ENCODE measurements at regions not wholly inside any gene's neighbourhood (a gene's known extent, or its start where the extent isn't known, plus 50 kb on each side); places are given as distances from the start of the nearest gene placed in this dataset.
"Not testable (repeated sequence)": the region's sequence is repeated elsewhere in the genome, so short reads cannot be mapped to it uniquely, and the experiment has no call there.

DNA sequence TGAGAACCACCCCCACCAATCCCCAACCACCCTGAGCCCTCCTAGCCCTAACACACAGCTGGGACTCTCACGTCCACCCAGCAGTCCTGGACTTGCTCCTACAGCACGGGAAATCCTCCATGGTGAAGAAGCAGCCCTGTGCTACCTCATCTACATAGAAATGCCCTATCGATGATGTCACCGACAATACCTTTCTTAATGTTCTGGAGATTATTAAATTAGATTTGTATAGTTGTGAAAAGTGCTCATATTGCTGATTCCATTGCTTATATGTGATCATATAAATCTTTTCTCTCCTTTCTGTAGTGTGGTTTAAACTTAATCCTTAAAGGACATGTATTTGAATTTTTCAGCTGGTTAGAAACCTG lies 97.1 kb downstream of the PPIAL4G start:
- TF ChIP-seq, protein P1, sequence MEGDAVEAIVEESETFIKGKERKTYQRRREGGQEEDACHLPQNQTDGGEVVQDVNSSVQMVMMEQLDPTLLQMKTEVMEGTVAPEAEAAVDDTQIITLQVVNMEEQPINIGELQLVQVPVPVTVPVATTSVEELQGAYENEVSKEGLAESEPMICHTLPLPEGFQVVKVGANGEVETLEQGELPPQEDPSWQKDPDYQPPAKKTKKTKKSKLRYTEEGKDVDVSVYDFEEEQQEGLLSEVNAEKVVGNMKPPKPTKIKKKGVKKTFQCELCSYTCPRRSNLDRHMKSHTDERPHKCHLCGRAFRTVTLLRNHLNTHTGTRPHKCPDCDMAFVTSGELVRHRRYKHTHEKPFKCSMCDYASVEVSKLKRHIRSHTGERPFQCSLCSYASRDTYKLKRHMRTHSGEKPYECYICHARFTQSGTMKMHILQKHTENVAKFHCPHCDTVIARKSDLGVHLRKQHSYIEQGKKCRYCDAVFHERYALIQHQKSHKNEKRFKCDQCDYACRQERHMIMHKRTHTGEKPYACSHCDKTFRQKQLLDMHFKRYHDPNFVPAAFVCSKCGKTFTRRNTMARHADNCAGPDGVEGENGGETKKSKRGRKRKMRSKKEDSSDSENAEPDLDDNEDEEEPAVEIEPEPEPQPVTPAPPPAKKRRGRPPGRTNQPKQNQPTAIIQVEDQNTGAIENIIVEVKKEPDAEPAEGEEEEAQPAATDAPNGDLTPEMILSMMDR (IDR thresholded peaks at IDR 0.05; ENCODE audit: borderline replicate concordance, extremely low read depth, low read length, poor library complexity, severe bottlenecking) = not testable (repeated sequence)
- TF ChIP-seq EZH2 (IDR thresholded peaks at IDR 0.05; ENCODE audit: borderline replicate concordance, low read depth, low read length, severe bottlenecking) = not testable (repeated sequence)
